ENCODE measurements at regions not wholly inside any gene's neighbourhood (a gene's known extent, or its start where the extent isn't known, plus 50 kb on each side); places are given as distances from the start of the nearest gene placed in this dataset.

GRCh38 chr16:82523815-82524214 is 103.0 kb upstream of the CDH13 start (continued):
- TF ChIP-seq CUX1 (IDR thresholded peaks at IDR 0.05; ENCODE audit: insufficient replicate concordance, low read depth, low read length): no peak
- no peak for TF ChIP-seq GABPA (IDR thresholded peaks at IDR 0.05; ENCODE audit: low read depth)
- TF ChIP-seq NR2C1 (IDR thresholded peaks at IDR 0.05): no peak

GRCh38 chr16:82522026-82522425 is 104.7 kb upstream of the CDH13 start:
- POLR2A ChIA-PET: no interaction called here
- in situ Hi-C loops (cut with MboI): no loop called here

More at GRCh38 chr16:82522026-82522425, 104.7 kb upstream of the CDH13 start:
- ATAC-seq (no peak), DNase-seq (ENCODE audit: low read depth, low spot score) (no peak), FAIRE-seq (no peak)
- 44% methylated on average over 6 of the region's 6 CpGs for WGBS (ENCODE audit: insufficient coverage, insufficient replicate concordance, low lambda C conversion rate, missing lambda C conversion rate)
- no peaks in the 10 kb centered on the region for H3K4me1 ChIP-seq (ENCODE audit: control insufficient read depth, insufficient read depth, low read length)
- no peaks in the 10 kb centered on the region for H3K79me2 ChIP-seq (ENCODE audit: control insufficient read depth, insufficient read depth, low read length)
- H3K4me2 ChIP-seq (ENCODE audit: control insufficient read depth, insufficient read depth): no peak overlapping the region
- H2AFZ ChIP-seq (ENCODE audit: control insufficient read depth, low read depth, low read length): no peak overlapping the region
- intact Hi-C loops (cut with micrococcal nuclease; ENCODE audit: unreplicated experiment): no loop called here
- H3K27ac ChIP-seq (ENCODE audit: control insufficient read depth, insufficient read depth): no peak overlapping the region
- H3K9ac ChIP-seq (ENCODE audit: control insufficient read depth, insufficient read depth, low read length): no peak overlapping the region
- H4K20me1 ChIP-seq (ENCODE audit: control insufficient read depth, insufficient read depth): no peaks in the 10 kb centered on the region
- TF ChIP-seq SRF (IDR thresholded peaks at IDR 0.05; ENCODE audit: low read depth in 2 of 2, low read length in 2 of 2): no peak
- no peak overlapping the region for H3K4me3 ChIP-seq
- no peaks in the 10 kb centered on the region; the same call in 2 of the 3 replicates for H3K9me3 ChIP-seq (replicated peaks; ENCODE audit: control insufficient read depth, insufficient read depth, low read length)
- no peaks in the 10 kb centered on the region for H3K27me3 ChIP-seq (replicated peaks in 1 of 2; ENCODE audit: control insufficient read depth in 2 of 2, insufficient read depth in 2 of 2, low read length in 1 of 2)
- CTCF ChIA-PET: no interaction called here
- SMC1A ChIA-PET (ENCODE audit: uncharacterized antibody, unreplicated experiment): no interaction called here
- no peaks in the 10 kb centered on the region for H3K36me3 ChIP-seq (ENCODE audit: control insufficient read depth in 2 of 2, insufficient read depth in 2 of 2, low read length in 1 of 2)
- RAD21 ChIA-PET (ENCODE audit: unreplicated experiment): no interaction called here
- BruUV-seq (replicated peaks): no TSS peak

Measured in GM12878 (cell line).